PC-9 (cell line): ENCODE measurements at regions not wholly inside any gene's neighbourhood (a gene's known extent, or its start where the extent isn't known, plus 50 kb on each side); places are given as distances from the start of the nearest gene placed in this dataset.

Experiments
- CTCF ChIP-seq: fragments of 200-600 bp; sonication (generic); conservative IDR thresholded peaks from 2 replicates; pipeline ENCODE4 v1.6.1; 2017; ENCODE audit warnings: mixed run types, antibody characterized with exemption, mild to moderate bottlenecking, moderate library complexity
- EZH2 ChIP-seq: fragments of 200-600 bp; sonication (generic); IDR thresholded peaks from 2 replicates; pipeline ENCODE4 v1.8.0; 2017; ENCODE audit warnings: antibody characterized with exemption, low read depth

DNA sequence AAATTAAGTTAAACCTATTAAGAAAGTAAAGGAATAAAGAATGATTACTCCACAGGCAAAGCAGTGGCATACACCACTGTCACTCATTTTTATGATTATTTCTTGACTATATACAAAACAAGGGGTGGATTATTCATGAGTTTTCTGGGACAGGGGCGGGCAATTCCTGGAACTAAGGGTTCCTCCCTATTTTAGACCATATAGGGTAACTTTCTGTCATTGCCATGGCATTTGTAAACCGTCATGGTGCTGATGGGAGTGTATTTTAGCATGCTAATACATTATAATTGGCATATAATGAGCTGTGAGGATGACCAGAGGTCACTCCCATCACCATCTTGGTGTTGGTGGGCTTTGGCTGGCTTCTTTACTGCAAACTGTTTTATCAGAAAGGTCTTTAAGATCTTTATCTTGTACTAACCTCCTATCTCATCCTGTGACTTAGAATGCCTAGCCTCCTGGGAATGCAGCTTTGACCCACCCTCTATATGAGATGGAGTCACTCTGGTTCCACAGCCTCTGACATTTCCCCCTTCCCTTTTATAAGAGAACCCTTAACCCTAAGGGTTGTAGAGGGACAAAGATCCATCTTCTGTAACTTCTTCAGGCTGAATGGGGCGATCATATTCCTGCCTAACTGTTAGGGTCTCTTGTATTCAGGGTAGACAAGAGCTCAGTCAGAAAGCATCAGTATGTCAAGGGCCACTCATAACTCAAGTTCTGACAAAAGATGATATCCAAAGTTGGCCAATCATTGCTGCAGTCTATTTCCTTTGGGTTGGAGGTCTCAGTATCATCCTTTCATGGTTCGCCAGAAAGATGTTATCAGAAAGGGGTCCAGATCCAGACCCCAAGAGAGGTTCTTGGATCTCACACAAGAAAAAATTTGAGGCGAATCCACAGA, 79.5 kb upstream of the LIPC start:
- no peak for TF ChIP-seq CTCF
- TF ChIP-seq EZH2 = no peak
